PC-3 (cell line): ENCODE measurements at regions not wholly inside any gene's neighbourhood (a gene's known extent, or its start where the extent isn't known, plus 50 kb on each side); places are given as distances from the start of the nearest gene placed in this dataset.

Experiments used
- CTCF ChIP-seq: fragments of 300-600 bp; sonication (generic); conservative IDR thresholded peaks from 2 replicates; pipeline ENCODE4 v1.5.1; 2017; ENCODE audit warnings: antibody characterized with exemption, low read depth, mild to moderate bottlenecking, low read length
- EZH2 ChIP-seq: fragments of 300-600 bp; sonication (generic); IDR thresholded peaks from one replicate; pipeline ENCODE4 v1.6.1; 2017; ENCODE audit warnings: antibody characterized with exemption, mild to moderate bottlenecking, low read length; ENCODE audit not compliant: unreplicated experiment

GRCh38 chr19:28027116-28027515 is 1185.8 kb downstream of the UQCRFS1 start:
- no peak for TF ChIP-seq CTCF
- no peak for TF ChIP-seq EZH2
